ENCODE measurements at regions not wholly inside any gene's neighbourhood (a gene's known extent, or its start where the extent isn't known, plus 50 kb on each side); places are given as distances from the start of the nearest gene placed in this dataset.

GRCh38 chr4:160316036-160316435, 1213.2 kb downstream of the RAPGEF2 start:
- no peak overlapping the region for H3K4me3 ChIP-seq (ENCODE audit: extremely low read depth in 1 of 4, insufficient read depth in 2 of 4, low read depth in 3 of 4, low read length in 4 of 4)
- H3K14ac ChIP-seq (ENCODE audit: insufficient read length): no peak overlapping the region
- CTCF ChIA-PET (ENCODE audit: partially characterized antibody): interaction anchor here (0.7 kb wide), 1 partner anchor 504 kb away, joined by 3 read pairs; no protein-coding TSS in a partner anchor
- H4K8ac ChIP-seq (ENCODE audit: extremely low read depth, insufficient read depth, low read length): no peak overlapping the region
- H3K4me1 ChIP-seq (replicated peaks in 1 of 4; ENCODE audit: control insufficient read depth in 3 of 4, insufficient read depth in 4 of 4, low read length in 3 of 4): no peaks in the 10 kb centered on the region
- H3K4ac ChIP-seq (replicated peaks; ENCODE audit: insufficient read length, low read depth, low read length): no peak overlapping the region
- WGBS, 2 experiments (ENCODE audit: extremely low coverage in 1 of 2, insufficient coverage in 1 of 2, insufficient read length in 1 of 2, insufficient replicate concordance in 2 of 2, low coverage in 1 of 2, low lambda C conversion rate in 2 of 2, missing lambda C conversion rate in 1 of 2): 93% methylated on average over 1 of the region's 1 CpG; no CpG with 5 or more reads in 1 of the 2 experiments
- H2BK15ac ChIP-seq (ENCODE audit: low read length): no peak overlapping the region
- H2BK5ac ChIP-seq (ENCODE audit: low read depth, low read length): no peak overlapping the region
- H4K5ac ChIP-seq (ENCODE audit: insufficient read length, low read depth, low read length): no peak overlapping the region
- H3K4me2 ChIP-seq (ENCODE audit: insufficient read depth in 1 of 2, low read depth in 2 of 2, low read length in 2 of 2): no peak overlapping the region
- no peak overlapping the region for H3K9ac ChIP-seq (replicated peaks in 1 of 4; ENCODE audit: extremely low read depth in 1 of 4, low read depth in 3 of 4, low read length in 3 of 4)
- H4K20me1 ChIP-seq (replicated peaks in 1 of 2; ENCODE audit: control insufficient read depth in 1 of 2, insufficient read depth in 2 of 2, low read length in 2 of 2): no peaks in the 10 kb centered on the region
- POLR2A ChIA-PET (ENCODE audit: partially characterized antibody): no interaction called here
- no peak for TF ChIP-seq USF2 (IDR thresholded peaks at IDR 0.05; ENCODE audit: low read length)
- no peak for TF ChIP-seq SRF (IDR thresholded peaks at IDR 0.05; ENCODE audit: low read depth, low read length)
- TF ChIP-seq ASH2L (IDR thresholded peaks at IDR 0.05; ENCODE audit: low read length): no peak
- TF ChIP-seq RXRA (IDR thresholded peaks at IDR 0.05; ENCODE audit: insufficient read depth, low read depth, low read length): no peak
- no peaks in the 10 kb centered on the region for H3K79me2 ChIP-seq (ENCODE audit: control insufficient read depth in 1 of 2, insufficient read depth in 2 of 2, low read length in 2 of 2)
- no peaks in the 10 kb centered on the region for H3K27me3 ChIP-seq (replicated peaks in 1 of 4; ENCODE audit: control insufficient read depth in 3 of 4, extremely low read depth in 1 of 4, insufficient read depth in 3 of 4, low read length in 3 of 4)
- H3K23ac ChIP-seq (ENCODE audit: insufficient read length): no peak overlapping the region
- H3K36me3 ChIP-seq (ENCODE audit: control insufficient read depth in 2 of 4, insufficient read depth in 4 of 4, low read length in 3 of 4): no peaks in the 10 kb centered on the region
- no peak overlapping the region for H2AFZ ChIP-seq (ENCODE audit: low read length)
- H3K9me3 ChIP-seq (ENCODE audit: insufficient read depth in 2 of 2, low read depth in 1 of 2, low read length in 1 of 2): no peaks in the 10 kb centered on the region
- no peak overlapping the region for H3K27ac ChIP-seq (ENCODE audit: low read depth, low read length)
- no peak overlapping the region for H3K56ac ChIP-seq (replicated peaks; ENCODE audit: insufficient read length, low read depth, low read length)
- no peak overlapping the region for H2AK5ac ChIP-seq (ENCODE audit: low read depth, low read length)
- H3K79me1 ChIP-seq (ENCODE audit: low read depth, low read length): no peaks in the 10 kb centered on the region
- FAIRE-seq: no peak
- H4K91ac ChIP-seq (replicated peaks; ENCODE audit: insufficient read length, low read length): no peak overlapping the region
- no peak overlapping the region for H3K18ac ChIP-seq (ENCODE audit: extremely low read depth, low read length)
- DNase-seq (ENCODE audit: low read depth in 1 of 2, low spot score in 2 of 2): no peak
- H3K23me2 ChIP-seq (ENCODE audit: low read depth, low read length): no peaks in the 10 kb centered on the region
- H2BK120ac ChIP-seq (replicated peaks; ENCODE audit: low read depth, low read length): no peak overlapping the region
- no peak overlapping the region for H2BK20ac ChIP-seq (ENCODE audit: low read length)
- no peak overlapping the region for H2BK12ac ChIP-seq (ENCODE audit: low read depth, low read length)

Data from H1 (cell line).